ENCODE measurements at regions not wholly inside any gene's neighbourhood (a gene's known extent, or its start where the extent isn't known, plus 50 kb on each side); places are given as distances from the start of the nearest gene placed in this dataset.

DNA sequence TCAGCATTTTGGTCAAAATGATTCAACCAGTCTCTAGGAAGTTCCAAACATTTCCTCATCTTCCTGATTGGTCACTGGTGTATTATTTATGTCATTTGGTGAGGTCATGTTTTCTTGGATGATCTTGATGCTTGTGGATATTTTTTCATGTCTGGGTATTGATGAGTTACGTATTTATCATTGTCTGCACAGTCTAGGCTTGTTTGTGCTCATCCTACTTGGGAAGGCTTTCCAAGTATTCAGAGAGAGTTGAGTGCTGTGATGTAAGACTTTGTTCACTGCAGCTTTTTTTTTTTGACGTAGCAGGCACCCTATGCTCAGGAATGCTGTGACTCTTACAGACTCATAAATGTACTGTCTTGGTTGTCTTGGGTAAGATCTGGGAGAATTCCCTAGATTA lies 509.5 kb downstream of the SLITRK1 start:
- TF ChIP-seq, protein P1, sequence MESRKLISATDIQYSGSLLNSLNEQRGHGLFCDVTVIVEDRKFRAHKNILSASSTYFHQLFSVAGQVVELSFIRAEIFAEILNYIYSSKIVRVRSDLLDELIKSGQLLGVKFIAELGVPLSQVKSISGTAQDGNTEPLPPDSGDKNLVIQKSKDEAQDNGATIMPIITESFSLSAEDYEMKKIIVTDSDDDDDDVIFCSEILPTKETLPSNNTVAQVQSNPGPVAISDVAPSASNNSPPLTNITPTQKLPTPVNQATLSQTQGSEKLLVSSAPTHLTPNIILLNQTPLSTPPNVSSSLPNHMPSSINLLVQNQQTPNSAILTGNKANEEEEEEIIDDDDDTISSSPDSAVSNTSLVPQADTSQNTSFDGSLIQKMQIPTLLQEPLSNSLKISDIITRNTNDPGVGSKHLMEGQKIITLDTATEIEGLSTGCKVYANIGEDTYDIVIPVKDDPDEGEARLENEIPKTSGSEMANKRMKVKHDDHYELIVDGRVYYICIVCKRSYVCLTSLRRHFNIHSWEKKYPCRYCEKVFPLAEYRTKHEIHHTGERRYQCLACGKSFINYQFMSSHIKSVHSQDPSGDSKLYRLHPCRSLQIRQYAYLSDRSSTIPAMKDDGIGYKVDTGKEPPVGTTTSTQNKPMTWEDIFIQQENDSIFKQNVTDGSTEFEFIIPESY (IDR thresholded peaks at IDR 0.05), result no peak
- no peak for TF ChIP-seq MEF2A (IDR thresholded peaks at IDR 0.05; ENCODE audit: insufficient read depth, low read depth, low read length)
- no peak for TF ChIP-seq NFYB (IDR thresholded peaks at IDR 0.05; ENCODE audit: insufficient read depth, low read depth, low read length)
- TF ChIP-seq BMI1 (IDR thresholded peaks at IDR 0.05; ENCODE audit: borderline replicate concordance), result no peak
- no peak for TF ChIP-seq SUPT20H (IDR thresholded peaks at IDR 0.05; ENCODE audit: borderline replicate concordance, control insufficient read depth, low read depth, low read length)
- TF ChIP-seq CREM (IDR thresholded peaks at IDR 0.05; ENCODE audit: low read depth), result no peak
- TF ChIP-seq MTA3 (IDR thresholded peaks at IDR 0.05; ENCODE audit: borderline replicate concordance, low read length), result no peak
- TF ChIP-seq SUZ12 (IDR thresholded peaks at IDR 0.05; ENCODE audit: unreplicated experiment), result no peak
- TF ChIP-seq ZNF24 (IDR thresholded peaks at IDR 0.05), result no peak
- TF ChIP-seq TCF12 (IDR thresholded peaks at IDR 0.05; ENCODE audit: low read depth, low read length), result no peak
- TF ChIP-seq RB1 (IDR thresholded peaks at IDR 0.05; ENCODE audit: borderline replicate concordance), result no peak
- TF ChIP-seq IRF4 (IDR thresholded peaks at IDR 0.05; ENCODE audit: low read depth, low read length), result no peak
- TF ChIP-seq EED (IDR thresholded peaks at IDR 0.05; ENCODE audit: low read depth), result no peak
- TF ChIP-seq ZBED1 (IDR thresholded peaks at IDR 0.05; ENCODE audit: borderline replicate concordance), result no peak
- no peak for TF ChIP-seq ASH2L (IDR thresholded peaks at IDR 0.05; ENCODE audit: borderline replicate concordance, low read depth)
- TF ChIP-seq, protein P2, sequence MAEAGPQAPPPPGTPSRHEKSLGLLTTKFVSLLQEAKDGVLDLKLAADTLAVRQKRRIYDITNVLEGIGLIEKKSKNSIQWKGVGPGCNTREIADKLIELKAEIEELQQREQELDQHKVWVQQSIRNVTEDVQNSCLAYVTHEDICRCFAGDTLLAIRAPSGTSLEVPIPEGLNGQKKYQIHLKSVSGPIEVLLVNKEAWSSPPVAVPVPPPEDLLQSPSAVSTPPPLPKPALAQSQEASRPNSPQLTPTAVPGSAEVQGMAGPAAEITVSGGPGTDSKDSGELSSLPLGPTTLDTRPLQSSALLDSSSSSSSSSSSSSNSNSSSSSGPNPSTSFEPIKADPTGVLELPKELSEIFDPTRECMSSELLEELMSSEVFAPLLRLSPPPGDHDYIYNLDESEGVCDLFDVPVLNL (IDR thresholded peaks at IDR 0.05; ENCODE audit: low read depth, low read length), result no peak
- no peak for TF ChIP-seq RUNX3 (IDR thresholded peaks at IDR 0.05; ENCODE audit: low read length)
- TF ChIP-seq, protein P3, sequence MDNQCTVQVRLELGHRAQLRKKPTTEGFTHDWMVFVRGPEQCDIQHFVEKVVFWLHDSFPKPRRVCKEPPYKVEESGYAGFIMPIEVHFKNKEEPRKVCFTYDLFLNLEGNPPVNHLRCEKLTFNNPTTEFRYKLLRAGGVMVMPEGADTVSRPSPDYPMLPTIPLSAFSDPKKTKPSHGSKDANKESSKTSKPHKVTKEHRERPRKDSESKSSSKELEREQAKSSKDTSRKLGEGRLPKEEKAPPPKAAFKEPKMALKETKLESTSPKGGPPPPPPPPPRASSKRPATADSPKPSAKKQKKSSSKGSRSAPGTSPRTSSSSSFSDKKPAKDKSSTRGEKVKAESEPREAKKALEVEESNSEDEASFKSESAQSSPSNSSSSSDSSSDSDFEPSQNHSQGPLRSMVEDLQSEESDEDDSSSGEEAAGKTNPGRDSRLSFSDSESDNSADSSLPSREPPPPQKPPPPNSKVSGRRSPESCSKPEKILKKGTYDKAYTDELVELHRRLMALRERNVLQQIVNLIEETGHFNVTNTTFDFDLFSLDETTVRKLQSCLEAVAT (IDR thresholded peaks at IDR 0.05), result no peak
- TF ChIP-seq NBN (IDR thresholded peaks at IDR 0.05), result no peak
- RAD21 ChIA-PET (ENCODE audit: unreplicated experiment), result no interaction called here
- FAIRE-seq (no peak), DNase-seq (ENCODE audit: low read depth, low spot score) (no peak), ATAC-seq (no peak)
- intact Hi-C loops (cut with micrococcal nuclease; ENCODE audit: unreplicated experiment), result no loop called here
- Histone ChIP-seq H3K79me2 (ENCODE audit: control insufficient read depth, insufficient read depth, low read length) (no peaks in the 10 kb centered on the region), H3K9ac (ENCODE audit: control insufficient read depth, insufficient read depth, low read length) (no peak overlapping the region), H3K27ac (ENCODE audit: control insufficient read depth, insufficient read depth) (no peak overlapping the region), H3K4me3 (no peak overlapping the region), H3K9me3 (replicated peaks; ENCODE audit: control insufficient read depth, insufficient read depth, low read length) (no peaks in the 10 kb centered on the region), H3K27me3 (replicated peaks in 1 of 2; ENCODE audit: control insufficient read depth in 2 of 2, insufficient read depth in 2 of 2, low read length in 1 of 2) (no peaks in the 10 kb centered on the region), H2AFZ (ENCODE audit: control insufficient read depth, low read depth, low read length) (no peak overlapping the region), H3K4me1 (ENCODE audit: control insufficient read depth, insufficient read depth, low read length) (no peaks in the 10 kb centered on the region), H3K36me3 (ENCODE audit: control insufficient read depth in 2 of 2, insufficient read depth in 2 of 2, low read length in 1 of 2) (no peaks in the 10 kb centered on the region), H3K4me2 (ENCODE audit: control insufficient read depth, insufficient read depth) (no peak overlapping the region), H4K20me1 (ENCODE audit: control insufficient read depth, insufficient read depth) (no peaks in the 10 kb centered on the region)
- SMC1A ChIA-PET (ENCODE audit: uncharacterized antibody, unreplicated experiment), result no interaction called here
- 0% methylated on average over 2 of the region's 2 CpGs for WGBS (ENCODE audit: insufficient coverage, insufficient replicate concordance, low lambda C conversion rate, missing lambda C conversion rate)
- in situ Hi-C loops (cut with MboI), result no loop called here
- no TSS peak for BruUV-seq (replicated peaks)
- POLR2A ChIA-PET, result no interaction called here
- CTCF ChIA-PET, result no interaction called here

All from GM12878 (cell line).